Ishikawa (cell line): ENCODE measurements at regions not wholly inside any gene's neighbourhood (a gene's known extent, or its start where the extent isn't known, plus 50 kb on each side); places are given as distances from the start of the nearest gene placed in this dataset.

Source experiments
- CEBPB ChIP-seq: IDR thresholded peaks from 2 replicates; pipeline ENCODE4 v1.6.1; 2012
- CREB1 ChIP-seq: IDR thresholded peaks from 2 replicates; pipeline ENCODE4 v1.6.1; 2012; ENCODE audit warnings: low read depth
- EGR1 ChIP-seq: IDR thresholded peaks from 2 replicates; pipeline ENCODE4 v1.6.1; 2012
- EP300 ChIP-seq: IDR thresholded peaks from 2 replicates; pipeline ENCODE4 v1.6.1; 2012; ENCODE audit warnings: borderline replicate concordance
- FOXM1 ChIP-seq: IDR thresholded peaks from 2 replicates; pipeline ENCODE4 v1.6.1; 2012; ENCODE audit warnings: low read depth, borderline replicate concordance
- NFIC ChIP-seq: IDR thresholded peaks from 2 replicates; pipeline ENCODE4 v1.6.1; 2012
- RAD21 ChIP-seq: IDR thresholded peaks from 2 replicates; pipeline ENCODE4 v1.6.1; 2012; ENCODE audit warnings: low read depth
- TAF1 ChIP-seq: IDR thresholded peaks from 2 replicates; pipeline ENCODE4 v1.6.1; 2012; ENCODE audit warnings: low read depth, mild to moderate bottlenecking
- TCF12 ChIP-seq: IDR thresholded peaks from 2 replicates; pipeline ENCODE4 v1.6.1; 2012; ENCODE audit warnings: low read depth
- TEAD4 ChIP-seq: IDR thresholded peaks from 2 replicates; pipeline ENCODE4 v1.6.1; 2012
- YY1 ChIP-seq: IDR thresholded peaks from 2 replicates; pipeline ENCODE4 v1.6.1; 2012; ENCODE audit warnings: low read depth
- ZBTB7A ChIP-seq: IDR thresholded peaks from 2 replicates; pipeline ENCODE4 v1.6.1; 2012; ENCODE audit warnings: low read depth
- TF ChIP-seq, protein P1 (sequence below): IDR thresholded peaks from 2 replicates; pipeline ENCODE4 v1.6.1; 2012
- TF ChIP-seq, protein P2 (sequence below): IDR thresholded peaks from 2 replicates; pipeline ENCODE4 v1.6.1; 2012
- TF ChIP-seq, protein P3 (sequence below): IDR thresholded peaks from 2 replicates; pipeline ENCODE4 v1.6.1; 2012; ENCODE audit warnings: low read depth, mild to moderate bottlenecking

- TF ChIP-seq NFIC (no peak), EGR1 (no peak), TAF1 (no peak), RAD21 (no peak), CEBPB (no peak), FOXM1 (no peak), ZBTB7A (no peak), CREB1 (no peak), TCF12 (no peak), YY1 (no peak)
- TF ChIP-seq, protein P1, sequence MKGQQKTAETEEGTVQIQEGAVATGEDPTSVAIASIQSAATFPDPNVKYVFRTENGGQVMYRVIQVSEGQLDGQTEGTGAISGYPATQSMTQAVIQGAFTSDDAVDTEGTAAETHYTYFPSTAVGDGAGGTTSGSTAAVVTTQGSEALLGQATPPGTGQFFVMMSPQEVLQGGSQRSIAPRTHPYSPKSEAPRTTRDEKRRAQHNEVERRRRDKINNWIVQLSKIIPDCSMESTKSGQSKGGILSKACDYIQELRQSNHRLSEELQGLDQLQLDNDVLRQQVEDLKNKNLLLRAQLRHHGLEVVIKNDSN, result no peak
- TF ChIP-seq, protein P2, sequence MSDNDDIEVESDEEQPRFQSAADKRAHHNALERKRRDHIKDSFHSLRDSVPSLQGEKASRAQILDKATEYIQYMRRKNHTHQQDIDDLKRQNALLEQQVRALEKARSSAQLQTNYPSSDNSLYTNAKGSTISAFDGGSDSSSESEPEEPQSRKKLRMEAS, result no peak
- TF ChIP-seq, protein P3, sequence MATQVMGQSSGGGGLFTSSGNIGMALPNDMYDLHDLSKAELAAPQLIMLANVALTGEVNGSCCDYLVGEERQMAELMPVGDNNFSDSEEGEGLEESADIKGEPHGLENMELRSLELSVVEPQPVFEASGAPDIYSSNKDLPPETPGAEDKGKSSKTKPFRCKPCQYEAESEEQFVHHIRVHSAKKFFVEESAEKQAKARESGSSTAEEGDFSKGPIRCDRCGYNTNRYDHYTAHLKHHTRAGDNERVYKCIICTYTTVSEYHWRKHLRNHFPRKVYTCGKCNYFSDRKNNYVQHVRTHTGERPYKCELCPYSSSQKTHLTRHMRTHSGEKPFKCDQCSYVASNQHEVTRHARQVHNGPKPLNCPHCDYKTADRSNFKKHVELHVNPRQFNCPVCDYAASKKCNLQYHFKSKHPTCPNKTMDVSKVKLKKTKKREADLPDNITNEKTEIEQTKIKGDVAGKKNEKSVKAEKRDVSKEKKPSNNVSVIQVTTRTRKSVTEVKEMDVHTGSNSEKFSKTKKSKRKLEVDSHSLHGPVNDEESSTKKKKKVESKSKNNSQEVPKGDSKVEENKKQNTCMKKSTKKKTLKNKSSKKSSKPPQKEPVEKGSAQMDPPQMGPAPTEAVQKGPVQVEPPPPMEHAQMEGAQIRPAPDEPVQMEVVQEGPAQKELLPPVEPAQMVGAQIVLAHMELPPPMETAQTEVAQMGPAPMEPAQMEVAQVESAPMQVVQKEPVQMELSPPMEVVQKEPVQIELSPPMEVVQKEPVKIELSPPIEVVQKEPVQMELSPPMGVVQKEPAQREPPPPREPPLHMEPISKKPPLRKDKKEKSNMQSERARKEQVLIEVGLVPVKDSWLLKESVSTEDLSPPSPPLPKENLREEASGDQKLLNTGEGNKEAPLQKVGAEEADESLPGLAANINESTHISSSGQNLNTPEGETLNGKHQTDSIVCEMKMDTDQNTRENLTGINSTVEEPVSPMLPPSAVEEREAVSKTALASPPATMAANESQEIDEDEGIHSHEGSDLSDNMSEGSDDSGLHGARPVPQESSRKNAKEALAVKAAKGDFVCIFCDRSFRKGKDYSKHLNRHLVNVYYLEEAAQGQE, result no peak
Observed at GRCh38 chr21:14844001-14844400, 220.8 kb downstream of the NRIP1 start.

- TF ChIP-seq YY1 (no peak), EGR1 (no peak), NFIC (no peak), TCF12 (no peak), TEAD4 (no peak), CEBPB (no peak), CREB1 (no peak), ZBTB7A (no peak), EP300 (no peak), RAD21 (no peak), FOXM1 (no peak)
- TF ChIP-seq, protein P2, result no peak
- TF ChIP-seq, protein P1, result no peak
Observed at GRCh38 chr21:14842601-14843000, 222.2 kb downstream of the NRIP1 start.

GRCh38 chr21:14841511-14842472 is 223.0 kb downstream of the NRIP1 start:
- no peak for TF ChIP-seq EGR1
- TF ChIP-seq TAF1, result no peak
- TF ChIP-seq, protein P2, result no peak
- TF ChIP-seq, protein P1, result no peak
- no peak for TF ChIP-seq CEBPB
- TF ChIP-seq FOXM1, result no peak

DNA sequence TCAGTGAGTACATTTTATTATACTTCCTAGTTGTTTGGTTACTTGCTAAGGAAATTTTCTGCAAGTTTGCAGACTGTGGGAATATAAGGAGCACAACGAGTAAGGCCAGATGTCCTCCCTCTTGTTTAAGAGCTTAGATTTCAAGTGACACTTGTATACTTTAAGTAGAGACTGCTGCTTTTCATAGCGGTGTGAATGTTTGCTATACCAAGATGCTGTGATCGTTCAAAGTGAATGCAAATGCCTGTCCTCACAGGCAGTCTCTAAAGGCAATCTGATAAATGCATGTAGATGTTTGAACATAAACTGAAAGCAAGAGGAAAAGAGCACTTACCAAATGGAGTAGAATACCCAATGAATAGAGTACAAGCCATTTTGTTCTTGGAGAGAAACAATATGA is 226.4 kb downstream of the NRIP1 start:
- TF ChIP-seq, protein P2, result no peak
- TF ChIP-seq EGR1 (no peak), TCF12 (no peak), ZBTB7A (no peak), RAD21 (no peak), FOXM1 (no peak), YY1 (no peak), EP300 (no peak), CREB1 (no peak), NFIC (no peak), CEBPB (no peak), TAF1 (no peak), TEAD4 (no peak)
- TF ChIP-seq, protein P1, result no peak
- TF ChIP-seq, protein P3, result no peak
